Parathyroid adenoma (tissue), 2 donors: ENCODE measurements at regions not wholly inside any gene's neighbourhood (a gene's known extent, or its start where the extent isn't known, plus 50 kb on each side); places are given as distances from the start of the nearest gene placed in this dataset.
"Not testable (repeated sequence)": the region's sequence is repeated elsewhere in the genome, so short reads cannot be mapped to it uniquely, and the experiment has no call there.

ENCODE experiments used
- H2AFZ ChIP-seq: fragments of 300-600 bp; sonication (generic); one replicate; pipeline ENCODE4 v1.7.0; 2017; ENCODE audit warnings: antibody characterized with exemption, mild to moderate bottlenecking
- H3K27ac ChIP-seq: fragments of 300-600 bp; sonication (generic); one replicate; pipeline ENCODE4 v1.7.0; 2017
- H3K27me3 ChIP-seq: fragments of 300-600 bp; sonication (generic); one replicate; pipeline ENCODE4 v1.7.0; 2017; ENCODE audit warnings: low read length; ENCODE audit not compliant: control insufficient read depth, insufficient read depth
- H3K36me3 ChIP-seq: fragments of 300-600 bp; sonication (generic); one replicate; pipeline ENCODE4 v1.7.0; 2017; ENCODE audit warnings: low read length; ENCODE audit not compliant: control insufficient read depth, insufficient read depth
- H3K4me1 ChIP-seq: fragments of 300-600 bp; sonication (generic); one replicate; pipeline ENCODE4 v1.7.0; 2017; ENCODE audit warnings: control low read depth
- H3K4me2 ChIP-seq: fragments of 300-600 bp; sonication (generic); one replicate; pipeline ENCODE4 v1.7.0; 2017; ENCODE audit warnings: low read length
- H3K4me3 ChIP-seq: fragments of 300-600 bp; sonication (generic); one replicate; pipeline ENCODE4 v1.7.0; 2017; ENCODE audit warnings: low read depth, low read length
- H3K79me2 ChIP-seq: fragments of 300-600 bp; sonication (generic); one replicate; pipeline ENCODE4 v1.7.0; 2017; ENCODE audit warnings: control low read depth
- H3K9ac ChIP-seq: fragments of 300-600 bp; sonication (generic); one replicate; pipeline ENCODE4 v1.7.0; 2017; ENCODE audit warnings: mild to moderate bottlenecking
- H3K9me3 ChIP-seq: fragments of 300-600 bp; sonication (generic); one replicate; pipeline ENCODE4 v1.7.0; 2017; ENCODE audit warnings: low read length; ENCODE audit not compliant: control insufficient read depth
- TF ChIP-seq, protein P1 (sequence below): fragments of 300-600 bp; sonication (generic); IDR thresholded peaks from one replicate; pipeline ENCODE4 v1.7.0; 2017; ENCODE audit warnings: antibody characterized with exemption, mild to moderate bottlenecking
- donor health status: primary hyperparathyroidism.

DNA sequence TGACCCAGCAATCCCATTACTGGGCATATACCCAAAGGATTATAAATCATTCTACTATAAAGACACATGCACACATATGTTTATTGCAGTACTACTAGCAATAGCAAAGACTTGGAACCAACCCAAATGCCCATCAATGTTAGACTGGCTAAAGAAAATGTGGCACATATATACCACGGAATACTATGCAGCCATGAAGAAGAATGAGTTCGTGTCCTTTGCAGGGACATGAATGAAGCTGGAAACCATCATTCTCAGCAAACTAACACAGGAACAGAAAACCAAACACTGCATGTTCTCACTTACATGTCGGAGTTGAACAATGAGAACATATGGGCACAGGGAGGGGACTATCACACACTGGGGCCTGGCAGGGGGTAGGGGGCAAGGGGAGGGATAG is 183.0 kb downstream of the HACE1 start:
- H3K9me3 ChIP-seq, H3K4me1 ChIP-seq, H2AFZ ChIP-seq, H3K27me3 ChIP-seq, H3K27ac ChIP-seq, H3K4me3 ChIP-seq, H3K79me2 ChIP-seq, H3K9ac ChIP-seq, H3K4me2 ChIP-seq, H3K36me3 ChIP-seq: not testable (repeated sequence)

DNA sequence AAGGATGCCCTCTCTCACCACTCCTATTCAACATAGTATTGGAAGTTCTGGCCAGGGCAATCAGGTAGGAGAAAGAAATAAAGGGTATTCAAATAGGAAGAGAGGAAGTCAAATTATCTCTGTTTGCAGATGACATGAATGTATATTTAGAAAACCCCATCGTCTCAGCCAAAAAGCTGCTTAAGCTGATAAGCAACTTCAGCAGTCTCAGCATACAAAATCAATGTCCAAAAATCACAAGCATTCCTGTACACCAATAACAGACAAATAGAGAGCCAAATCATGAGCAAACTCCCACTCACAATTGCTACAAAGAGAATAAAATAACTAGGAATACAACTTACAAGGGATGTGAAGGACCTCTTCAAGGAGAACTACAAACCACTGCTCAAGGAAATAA is 184.6 kb downstream of the HACE1 start:
- H3K4me3 ChIP-seq, H3K36me3 ChIP-seq, H3K4me1 ChIP-seq, H3K9ac ChIP-seq, H2AFZ ChIP-seq, H3K4me2 ChIP-seq, H3K79me2 ChIP-seq, H3K27ac ChIP-seq, H3K9me3 ChIP-seq, H3K27me3 ChIP-seq: not testable (repeated sequence)

DNA sequence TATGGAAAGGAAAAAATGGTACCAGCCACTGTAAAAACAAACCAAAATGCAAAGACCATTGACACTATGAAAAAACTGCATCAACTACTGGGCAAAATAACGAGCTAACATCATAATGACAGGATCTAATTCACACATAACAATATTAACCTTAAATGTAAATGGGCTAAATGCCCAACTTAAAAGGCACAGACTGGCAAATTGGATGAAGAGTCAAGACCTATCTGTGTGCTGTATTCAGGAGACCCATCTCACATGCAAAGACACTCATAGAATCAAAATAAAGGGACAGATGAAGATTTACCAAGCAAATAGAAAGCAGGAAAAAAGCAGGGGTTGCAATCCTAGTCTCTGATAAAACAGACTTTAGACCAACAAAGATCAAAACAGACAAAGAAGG is 186.6 kb downstream of the HACE1 start:
- H3K4me2 ChIP-seq, H3K9me3 ChIP-seq, H3K36me3 ChIP-seq, H3K79me2 ChIP-seq, H3K4me1 ChIP-seq, H3K4me3 ChIP-seq, H3K9ac ChIP-seq, H2AFZ ChIP-seq, H3K27ac ChIP-seq, H3K27me3 ChIP-seq: not testable (repeated sequence)

DNA sequence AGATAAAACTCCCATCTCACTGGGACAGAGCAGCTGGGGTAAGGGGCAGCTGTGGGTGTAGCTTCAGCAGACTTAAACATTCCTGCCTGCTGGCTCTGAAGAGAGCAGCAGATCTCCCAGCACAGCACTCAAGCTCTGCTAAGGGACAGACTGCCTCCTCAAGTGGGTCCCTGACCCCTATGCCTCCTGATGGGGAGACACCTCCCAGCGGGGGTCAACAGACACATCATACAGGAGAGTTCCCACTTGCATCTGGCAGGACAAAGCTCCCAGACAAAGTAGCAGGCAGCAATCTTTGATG is 188.2 kb downstream of the HACE1 start:
- H3K79me2 ChIP-seq = not testable (repeated sequence)

DNA sequence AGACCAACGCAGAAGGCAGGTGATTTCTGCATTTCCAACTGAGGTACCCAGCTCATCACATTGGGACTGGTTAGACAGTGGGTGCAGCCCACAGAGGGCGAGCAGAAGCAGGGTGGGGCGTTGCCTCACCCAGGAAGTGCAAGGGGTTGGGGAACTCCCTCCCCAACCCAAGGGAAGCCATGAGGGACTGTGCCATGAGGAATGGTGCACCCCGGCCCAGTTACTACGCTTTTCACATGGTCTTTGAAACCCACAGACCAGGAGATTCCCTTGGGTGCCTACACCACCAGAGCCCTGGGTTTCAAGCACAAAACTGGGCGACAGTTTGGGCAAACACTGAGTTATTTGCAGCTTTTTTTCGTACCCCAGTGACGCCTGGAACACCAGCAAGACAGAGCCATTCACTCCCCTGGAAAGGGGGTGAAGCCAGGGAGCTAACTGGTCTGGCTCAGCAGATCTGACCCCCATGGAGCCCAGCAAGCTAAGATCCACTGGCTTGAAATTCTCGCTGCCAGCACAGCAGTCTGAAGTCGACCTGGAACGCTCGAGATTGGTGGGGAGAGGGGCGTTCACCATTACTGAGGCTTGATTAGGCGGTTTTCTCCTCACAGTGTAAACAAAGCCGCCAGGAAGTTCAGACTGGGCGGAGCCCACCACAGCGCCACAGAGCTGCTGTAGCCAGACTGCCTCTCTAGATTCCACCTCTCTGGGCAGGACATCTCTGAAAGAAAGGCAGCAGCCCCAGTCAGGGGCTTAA is 188.7 kb downstream of the HACE1 start:
- not testable (repeated sequence) for H3K4me2 ChIP-seq, H3K9ac ChIP-seq, H3K27ac ChIP-seq, H3K4me3 ChIP-seq, H3K4me1 ChIP-seq, H2AFZ ChIP-seq, H3K27me3 ChIP-seq, H3K9me3 ChIP-seq, H3K79me2 ChIP-seq, H3K36me3 ChIP-seq

More for the DNA sequence above, 188.2 kb downstream of the HACE1 start:
- not testable (repeated sequence) for H3K4me2 ChIP-seq, H2AFZ ChIP-seq, H3K9ac ChIP-seq, H3K4me3 ChIP-seq, H3K9me3 ChIP-seq, H3K27ac ChIP-seq, H3K36me3 ChIP-seq, H3K27me3 ChIP-seq, H3K4me1 ChIP-seq

DNA sequence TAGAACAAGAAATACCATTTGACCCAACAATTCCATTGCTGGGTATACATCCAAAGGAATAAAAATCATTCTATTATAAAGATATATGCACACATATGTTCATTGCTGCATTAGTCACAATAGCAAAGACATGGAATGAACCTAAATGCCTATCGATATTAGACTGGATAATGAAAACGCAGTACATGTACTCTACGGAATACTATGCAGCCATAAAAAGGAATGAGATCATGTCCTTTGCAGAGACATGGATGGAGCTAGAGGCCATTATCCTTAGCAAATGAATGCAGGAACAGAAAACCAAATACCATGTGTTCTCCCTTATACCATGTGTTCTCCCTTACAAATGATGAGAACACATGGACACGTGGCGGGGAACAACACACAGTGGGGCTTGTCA is 190.2 kb downstream of the HACE1 start:
- H3K9me3 ChIP-seq = no peaks in the 10 kb centered on the region
- H3K36me3 ChIP-seq = no peaks in the 10 kb centered on the region
- H3K9ac ChIP-seq = no peak overlapping the region
- no peak overlapping the region for H3K4me3 ChIP-seq
- no peaks in the 10 kb centered on the region for H3K79me2 ChIP-seq
- no peaks in the 10 kb centered on the region for H3K4me1 ChIP-seq
- H2AFZ ChIP-seq = no peak overlapping the region
- no peak overlapping the region for H3K4me2 ChIP-seq
- no peaks in the 10 kb centered on the region for H3K27me3 ChIP-seq
- TF ChIP-seq, protein P1, sequence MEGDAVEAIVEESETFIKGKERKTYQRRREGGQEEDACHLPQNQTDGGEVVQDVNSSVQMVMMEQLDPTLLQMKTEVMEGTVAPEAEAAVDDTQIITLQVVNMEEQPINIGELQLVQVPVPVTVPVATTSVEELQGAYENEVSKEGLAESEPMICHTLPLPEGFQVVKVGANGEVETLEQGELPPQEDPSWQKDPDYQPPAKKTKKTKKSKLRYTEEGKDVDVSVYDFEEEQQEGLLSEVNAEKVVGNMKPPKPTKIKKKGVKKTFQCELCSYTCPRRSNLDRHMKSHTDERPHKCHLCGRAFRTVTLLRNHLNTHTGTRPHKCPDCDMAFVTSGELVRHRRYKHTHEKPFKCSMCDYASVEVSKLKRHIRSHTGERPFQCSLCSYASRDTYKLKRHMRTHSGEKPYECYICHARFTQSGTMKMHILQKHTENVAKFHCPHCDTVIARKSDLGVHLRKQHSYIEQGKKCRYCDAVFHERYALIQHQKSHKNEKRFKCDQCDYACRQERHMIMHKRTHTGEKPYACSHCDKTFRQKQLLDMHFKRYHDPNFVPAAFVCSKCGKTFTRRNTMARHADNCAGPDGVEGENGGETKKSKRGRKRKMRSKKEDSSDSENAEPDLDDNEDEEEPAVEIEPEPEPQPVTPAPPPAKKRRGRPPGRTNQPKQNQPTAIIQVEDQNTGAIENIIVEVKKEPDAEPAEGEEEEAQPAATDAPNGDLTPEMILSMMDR = no peak
- no peak overlapping the region for H3K27ac ChIP-seq

DNA sequence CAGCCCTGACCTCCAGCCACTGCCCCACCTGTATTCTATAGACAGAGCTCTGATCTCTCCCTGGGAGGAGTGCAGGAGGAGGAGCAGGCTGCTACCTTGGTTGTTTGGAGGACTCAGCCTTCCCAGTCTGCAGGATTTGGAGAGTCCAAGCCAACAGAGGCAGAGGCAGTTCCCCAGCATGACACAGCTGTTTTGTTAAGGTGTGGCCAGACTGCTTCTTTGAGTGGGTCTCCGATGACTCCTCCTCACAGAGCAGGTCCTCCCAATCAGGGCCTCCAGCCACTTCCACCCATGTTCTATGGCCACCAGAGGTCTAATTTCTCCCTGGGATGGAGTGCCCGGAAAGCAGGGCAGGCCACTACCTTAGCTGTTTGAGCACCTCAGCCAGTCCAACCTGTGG is 203.5 kb downstream of the HACE1 start:
- Histone ChIP-seq H3K36me3 (no peaks in the 10 kb centered on the region), H3K9me3 (no peaks in the 10 kb centered on the region), H3K27ac (no peak overlapping the region), H3K9ac (no peak overlapping the region), H3K27me3 (no peaks in the 10 kb centered on the region), H2AFZ (no peak overlapping the region), H3K4me2 (no peak overlapping the region), H3K79me2 (no peaks in the 10 kb centered on the region), H3K4me3 (no peak overlapping the region), H3K4me1 (no peaks in the 10 kb centered on the region)
- TF ChIP-seq, protein P1 = no peak
